ENCODE measurements at regions not wholly inside any gene's neighbourhood (a gene's known extent, or its start where the extent isn't known, plus 50 kb on each side); places are given as distances from the start of the nearest gene placed in this dataset.

- TF ChIP-seq CTCF (IDR thresholded peaks at IDR 0.05) (no peak), POLR2A (IDR thresholded peaks at IDR 0.05) (no peak)
Observed at GRCh38 chr3:154022606-154023005, 98.6 kb upstream of the ARHGEF26 start.

All from testis (tissue), 2 donors.